Ascending aorta (tissue), 2 donors: ENCODE measurements at regions not wholly inside any gene's neighbourhood (a gene's known extent, or its start where the extent isn't known, plus 50 kb on each side); places are given as distances from the start of the nearest gene placed in this dataset.

Source experiments
- DNase-seq, 2 donors: peaks; one replicate each; pipeline ENCODE4 v3.0.0-alpha.2; 2019; ENCODE audit warnings: low spot score in 2 of 2
- H3K27ac ChIP-seq, 2 donors: fragments of 200-600 bp; sonication (generic); one replicate each; pipeline ENCODE4 v1.5.1; 2016 to 2017; ENCODE audit warnings: mild to moderate bottlenecking in 1 of 2
- H3K27me3 ChIP-seq: fragments of 200-600 bp; sonication (generic); one replicate; pipeline ENCODE4 v1.5.1; 2017
- H3K36me3 ChIP-seq, 2 donors: fragments of 200-600 bp; sonication (generic); one replicate each; pipeline ENCODE4 v1.5.1; 2016
- H3K4me1 ChIP-seq, 2 donors: fragments of 200-600 bp; sonication (generic); one replicate each; pipeline ENCODE4 v1.5.1; 2016 to 2017; ENCODE audit warnings: mild to moderate bottlenecking in 1 of 2
- H3K4me3 ChIP-seq, 2 donors: fragments of 200-600 bp; sonication (generic); one replicate each; pipeline ENCODE4 v1.5.1; 2016 to 2017; ENCODE audit warnings: mild to moderate bottlenecking in 1 of 2
- H3K9me3 ChIP-seq, 2 donors: fragments of 200-600 bp; sonication (generic); one replicate each; pipeline ENCODE4 v1.5.1; 2016
- intact Hi-C: fragments of 100-400 bp; cut with DNase I; formaldehyde crosslinking; loops from one replicate; pipeline ENCODE4 v1.15.1; 2023
- TF ChIP-seq, protein P1 (sequence below), 3 experiments: fragments of 200-600 bp in 2 of 3; fragments of 450-650 bp in 1 of 3; sonication (generic) in 2 of 3; IDR thresholded peaks; one replicate each; pipeline ENCODE4 v1.5.1; 2016 to 2019; ENCODE audit warnings: antibody characterized with exemption in 3 of 3, mild to moderate bottlenecking in 1 of 3, moderate library complexity in 1 of 3

DNA sequence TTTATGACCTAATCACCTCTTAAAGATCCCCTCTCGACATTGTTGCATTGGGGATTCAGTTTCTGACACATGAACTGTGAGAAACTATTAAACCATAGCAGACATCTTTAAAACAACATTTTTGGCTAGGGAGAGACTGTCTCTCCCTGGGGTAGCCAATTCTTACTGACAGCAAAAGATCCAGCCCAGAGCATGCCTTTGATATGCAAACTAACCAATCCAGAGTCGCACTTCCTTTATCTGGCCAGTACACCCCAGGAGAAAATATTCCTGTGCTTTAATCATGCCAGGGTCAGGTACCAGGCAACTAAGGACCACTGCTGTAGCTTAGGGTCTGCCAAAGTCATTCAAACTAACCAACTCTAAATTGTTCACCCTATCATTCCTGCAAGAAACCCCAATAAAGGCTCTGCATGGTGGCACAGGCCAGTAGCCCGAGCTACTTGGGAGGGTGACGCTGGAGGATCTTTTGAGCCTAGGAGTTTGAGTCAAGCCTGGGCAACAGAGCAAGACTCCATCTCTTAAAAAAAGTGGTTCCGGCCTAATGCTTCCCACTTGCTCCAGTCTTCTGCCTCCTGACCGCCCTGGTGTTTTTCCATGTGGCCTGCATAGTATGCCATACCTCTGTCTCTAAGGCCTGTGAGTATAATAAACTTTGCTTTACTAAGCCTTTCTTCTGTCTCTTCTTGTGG is 62.3 kb upstream of the DAPK1 start:
- Histone ChIP-seq H3K27ac (no peak overlapping the region), H3K9me3 (no peaks in the 10 kb centered on the region), H3K36me3 (no peaks in the 10 kb centered on the region), H3K4me3 (no peak overlapping the region), H3K27me3 (no peaks in the 10 kb centered on the region), H3K4me1 (no peaks in the 10 kb centered on the region)
- intact Hi-C loops = no loop called here
- TF ChIP-seq, protein P1, sequence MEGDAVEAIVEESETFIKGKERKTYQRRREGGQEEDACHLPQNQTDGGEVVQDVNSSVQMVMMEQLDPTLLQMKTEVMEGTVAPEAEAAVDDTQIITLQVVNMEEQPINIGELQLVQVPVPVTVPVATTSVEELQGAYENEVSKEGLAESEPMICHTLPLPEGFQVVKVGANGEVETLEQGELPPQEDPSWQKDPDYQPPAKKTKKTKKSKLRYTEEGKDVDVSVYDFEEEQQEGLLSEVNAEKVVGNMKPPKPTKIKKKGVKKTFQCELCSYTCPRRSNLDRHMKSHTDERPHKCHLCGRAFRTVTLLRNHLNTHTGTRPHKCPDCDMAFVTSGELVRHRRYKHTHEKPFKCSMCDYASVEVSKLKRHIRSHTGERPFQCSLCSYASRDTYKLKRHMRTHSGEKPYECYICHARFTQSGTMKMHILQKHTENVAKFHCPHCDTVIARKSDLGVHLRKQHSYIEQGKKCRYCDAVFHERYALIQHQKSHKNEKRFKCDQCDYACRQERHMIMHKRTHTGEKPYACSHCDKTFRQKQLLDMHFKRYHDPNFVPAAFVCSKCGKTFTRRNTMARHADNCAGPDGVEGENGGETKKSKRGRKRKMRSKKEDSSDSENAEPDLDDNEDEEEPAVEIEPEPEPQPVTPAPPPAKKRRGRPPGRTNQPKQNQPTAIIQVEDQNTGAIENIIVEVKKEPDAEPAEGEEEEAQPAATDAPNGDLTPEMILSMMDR (IDR thresholded peaks at IDR 0.05) = no peak
- DNase-seq = no peak

DNA sequence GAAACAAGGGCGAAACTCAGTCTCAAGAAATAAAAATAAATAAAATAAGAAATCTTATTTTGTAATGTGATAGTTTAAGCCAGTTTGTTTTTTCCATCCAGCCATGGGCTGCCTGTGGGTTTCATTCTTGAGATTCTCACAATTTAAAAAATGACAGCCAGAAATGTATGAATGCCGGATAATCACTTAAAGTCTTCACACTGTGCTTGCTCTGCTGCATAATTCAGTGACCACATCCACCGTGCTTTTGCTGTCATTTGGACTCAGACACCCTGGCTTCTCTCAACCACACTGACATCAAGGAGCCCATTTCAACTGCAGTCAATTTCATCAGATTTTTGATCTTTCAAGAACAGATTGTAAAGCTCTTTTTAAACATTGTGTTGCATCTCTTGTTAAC is 61.0 kb upstream of the DAPK1 start:
- no peak overlapping the region for H3K4me3 ChIP-seq
- no peaks in the 10 kb centered on the region for H3K9me3 ChIP-seq
- no peaks in the 10 kb centered on the region for H3K4me1 ChIP-seq
- no peak for DNase-seq
- no peak overlapping the region for H3K27ac ChIP-seq
- intact Hi-C loops = no loop called here
- TF ChIP-seq, protein P1 (IDR thresholded peaks at IDR 0.05) = no peak
- H3K27me3 ChIP-seq = no peaks in the 10 kb centered on the region
- H3K36me3 ChIP-seq = no peaks in the 10 kb centered on the region

DNA sequence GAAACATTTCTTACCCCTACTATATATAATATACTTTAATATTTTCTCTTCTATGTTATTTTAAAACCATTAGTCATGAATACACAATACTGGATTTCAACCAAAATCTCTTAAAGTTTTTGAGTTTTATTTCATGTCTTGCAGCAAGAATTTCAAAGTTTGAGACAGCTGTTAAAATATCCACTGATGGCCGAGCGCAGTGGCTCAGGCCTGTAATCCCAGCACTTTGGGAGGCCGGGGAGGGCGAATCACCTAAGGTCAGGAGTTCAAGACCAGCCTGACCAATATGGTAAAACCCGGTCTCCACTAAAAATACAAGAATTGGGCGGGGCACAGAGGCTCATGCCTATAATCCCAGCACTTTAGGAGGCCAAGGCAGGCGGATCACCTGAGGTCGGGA is 59.7 kb upstream of the DAPK1 start:
- H3K27me3 ChIP-seq = no peaks in the 10 kb centered on the region
- no peak overlapping the region for H3K4me3 ChIP-seq
- no peaks in the 10 kb centered on the region for H3K36me3 ChIP-seq
- H3K9me3 ChIP-seq = no peaks in the 10 kb centered on the region
- H3K4me1 ChIP-seq = no peaks in the 10 kb centered on the region
- TF ChIP-seq, protein P1 (IDR thresholded peaks at IDR 0.05) = no peak
- H3K27ac ChIP-seq = no peak overlapping the region
- DNase-seq = no peak
- intact Hi-C loops = no loop called here

DNA sequence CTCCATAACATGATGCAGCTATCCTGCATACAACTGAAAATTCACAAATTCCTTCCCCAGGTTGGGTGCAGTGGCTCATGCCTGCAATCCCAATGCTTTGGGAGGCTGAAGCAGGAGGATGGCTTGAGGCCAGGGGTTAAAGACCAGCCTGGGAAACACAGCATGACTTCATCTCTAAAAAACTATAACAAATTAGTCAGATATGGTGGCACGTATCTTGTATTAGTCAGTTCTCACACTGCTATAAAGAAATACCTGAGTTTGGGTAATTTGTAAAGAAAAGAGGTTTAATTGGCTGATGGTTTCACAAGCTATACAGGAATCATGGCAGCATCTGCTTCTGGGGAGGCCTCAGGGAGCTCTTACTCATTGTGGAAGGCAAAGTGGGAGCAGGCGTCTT is 56.4 kb upstream of the DAPK1 start:
- TF ChIP-seq, protein P1 (IDR thresholded peaks at IDR 0.05) = no peak
- H3K9me3 ChIP-seq = no peaks in the 10 kb centered on the region

DNA sequence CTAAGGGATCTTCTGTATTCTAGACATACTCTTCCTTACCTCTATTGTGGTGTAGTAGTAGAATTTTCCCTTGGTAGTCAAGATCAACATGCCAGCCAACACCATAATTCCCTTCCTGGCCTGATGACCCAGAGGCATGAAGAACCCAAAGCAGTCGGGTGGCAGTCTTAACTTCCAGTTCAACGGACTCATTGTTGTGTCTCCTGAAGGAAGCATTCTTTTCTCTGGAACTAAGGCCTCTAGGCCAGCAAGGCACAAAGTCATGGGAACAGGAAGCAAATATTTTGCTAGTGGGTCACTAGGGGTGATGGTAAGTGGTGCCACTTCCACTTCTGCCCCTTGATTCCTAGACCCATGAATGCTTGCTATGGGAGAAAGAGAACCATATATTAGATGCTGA is 55.2 kb upstream of the DAPK1 start:
- Histone ChIP-seq H3K27me3 (no peaks in the 10 kb centered on the region), H3K4me3 (no peak overlapping the region), H3K9me3 (no peaks in the 10 kb centered on the region), H3K27ac (no peak overlapping the region), H3K36me3 (no peaks in the 10 kb centered on the region), H3K4me1 (no peaks in the 10 kb centered on the region)
- no peak for DNase-seq
- intact Hi-C loops = no loop called here
- TF ChIP-seq, protein P1 (IDR thresholded peaks at IDR 0.05) = no peak

More for the DNA sequence above, 56.4 kb upstream of the DAPK1 start:
- H3K27ac ChIP-seq = no peak overlapping the region
- DNase-seq = no peak
- intact Hi-C loops = no loop called here
- no peaks in the 10 kb centered on the region for H3K36me3 ChIP-seq
- H3K27me3 ChIP-seq = no peaks in the 10 kb centered on the region
- no peaks in the 10 kb centered on the region for H3K4me1 ChIP-seq
- H3K4me3 ChIP-seq = no peak overlapping the region

DNA sequence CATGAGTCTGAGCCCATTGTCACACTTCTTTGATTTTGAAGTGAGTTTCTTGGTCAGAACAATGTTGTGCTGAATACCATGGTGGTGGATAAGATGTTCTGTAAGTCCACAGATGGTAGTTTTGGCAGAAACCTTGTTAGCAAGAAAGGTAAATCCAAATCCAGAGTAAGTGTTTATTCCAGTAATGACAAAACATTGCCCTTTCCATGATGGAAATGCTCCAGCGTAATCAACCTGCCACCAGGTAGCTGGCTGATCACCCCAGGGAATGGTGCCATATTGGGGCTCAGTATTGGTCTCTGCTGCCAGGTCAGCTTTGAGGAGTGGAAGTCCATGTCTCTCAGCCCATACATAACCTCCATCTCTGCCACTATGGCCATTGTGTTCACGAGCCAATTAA is 54.7 kb upstream of the DAPK1 start:
- H3K36me3 ChIP-seq = no peaks in the 10 kb centered on the region
- intact Hi-C loops = no loop called here

More for the DNA sequence above, 54.7 kb upstream of the DAPK1 start:
- no peaks in the 10 kb centered on the region for H3K9me3 ChIP-seq
- DNase-seq = no peak
- H3K4me3 ChIP-seq = no peak overlapping the region
- TF ChIP-seq, protein P1 (IDR thresholded peaks at IDR 0.05) = no peak
- no peaks in the 10 kb centered on the region for H3K4me1 ChIP-seq
- no peaks in the 10 kb centered on the region for H3K27me3 ChIP-seq
- no peak overlapping the region for H3K27ac ChIP-seq
